ENCODE measurements at regions not wholly inside any gene's neighbourhood (a gene's known extent, or its start where the extent isn't known, plus 50 kb on each side); places are given as distances from the start of the nearest gene placed in this dataset.

GRCh38 chrX:96182366-96182765 is 502.3 kb upstream of the DIAPH2 start:
- intact Hi-C loops (cut with DNase I; ENCODE audit: low total_unique reads): no loop called here
- TF ChIP-seq CTCF (IDR thresholded peaks at IDR 0.05 in 8 of 11, conservative IDR thresholded peaks at IDR 0.05 in 3 of 11): peak in 3 of 11 experiments; percentile 9 to 18 (median 18)
- TF ChIP-seq POLR2AphosphoS5 (IDR thresholded peaks at IDR 0.05): no peak
- Histone ChIP-seq H3K4me3 (no peak overlapping the region), H3K27me3 (replicated peaks in 1 of 7) (no peaks in the 10 kb centered on the region), H3K27ac (no peak overlapping the region), H3K4me1 (no peaks in the 10 kb centered on the region), H3K9me3 (no peaks in the 10 kb centered on the region), H3K36me3 (no peaks in the 10 kb centered on the region)
- DNase-seq: no peak
- 27 to 89% (median 64%) methylated on average over 1 of the region's 1 CpG for WGBS, 5 donors

- H3K27me3 ChIP-seq (replicated peaks in 1 of 7): no peaks in the 10 kb centered on the region
- H3K36me3 ChIP-seq: no peaks in the 10 kb centered on the region
- intact Hi-C loops (cut with DNase I; ENCODE audit: low total_unique reads): no loop called here
- TF ChIP-seq POLR2AphosphoS5 (IDR thresholded peaks at IDR 0.05) (no peak), POLR2A (IDR thresholded peaks at IDR 0.05) (no peak), CTCF (IDR thresholded peaks at IDR 0.05 in 8 of 11, conservative IDR thresholded peaks at IDR 0.05 in 3 of 11) (no peak)
- 65 to 87% (median 74%) methylated on average over 3 of the region's 3 CpGs for WGBS, 5 donors
- no peak for DNase-seq
- H3K27ac ChIP-seq: no peak overlapping the region
- no peaks in the 10 kb centered on the region for H3K9me3 ChIP-seq
- no peaks in the 10 kb centered on the region for H3K4me1 ChIP-seq
- no peak overlapping the region for H3K4me3 ChIP-seq
Measured at GRCh38 chrX:96183391-96183790, 501.3 kb upstream of the DIAPH2 start.

GRCh38 chrX:96183843-96184242 is 500.8 kb upstream of the DIAPH2 start:
- H3K27ac ChIP-seq: no peak overlapping the region
- WGBS, 5 donors: 30 to 53% (median 44%) methylated on average over 3 of the region's 3 CpGs
- no peaks in the 10 kb centered on the region for H3K27me3 ChIP-seq (replicated peaks in 1 of 7)
- no peak overlapping the region for H3K4me3 ChIP-seq
- no peak for DNase-seq
- intact Hi-C loops (cut with DNase I; ENCODE audit: low total_unique reads): no loop called here
- no peak for TF ChIP-seq POLR2AphosphoS5 (IDR thresholded peaks at IDR 0.05)
- no peak for TF ChIP-seq POLR2A (IDR thresholded peaks at IDR 0.05)
- TF ChIP-seq CTCF (IDR thresholded peaks at IDR 0.05 in 8 of 11, conservative IDR thresholded peaks at IDR 0.05 in 3 of 11): no peak
- no peaks in the 10 kb centered on the region for H3K4me1 ChIP-seq
- no peaks in the 10 kb centered on the region for H3K9me3 ChIP-seq
- H3K36me3 ChIP-seq: no peaks in the 10 kb centered on the region

- H3K27me3 ChIP-seq (replicated peaks in 1 of 7): no peaks in the 10 kb centered on the region
- no peak for DNase-seq
- H3K9me3 ChIP-seq: no peaks in the 10 kb centered on the region
- H3K36me3 ChIP-seq: no peaks in the 10 kb centered on the region
- no peak overlapping the region for H3K4me3 ChIP-seq
- no peak overlapping the region for H3K27ac ChIP-seq
- H3K4me1 ChIP-seq: no peaks in the 10 kb centered on the region
- TF ChIP-seq POLR2AphosphoS5 (IDR thresholded peaks at IDR 0.05) (no peak), POLR2A (IDR thresholded peaks at IDR 0.05) (no peak), CTCF (IDR thresholded peaks at IDR 0.05 in 8 of 11, conservative IDR thresholded peaks at IDR 0.05 in 3 of 11) (no peak)
- intact Hi-C loops (cut with DNase I; ENCODE audit: low total_unique reads): no loop called here
Measured at GRCh38 chrX:96204928-96205327, 479.7 kb upstream of the DIAPH2 start.

All from spleen (tissue), 11 donors.